ENCODE measurements at regions not wholly inside any gene's neighbourhood (a gene's known extent, or its start where the extent isn't known, plus 50 kb on each side); places are given as distances from the start of the nearest gene placed in this dataset.

DNA sequence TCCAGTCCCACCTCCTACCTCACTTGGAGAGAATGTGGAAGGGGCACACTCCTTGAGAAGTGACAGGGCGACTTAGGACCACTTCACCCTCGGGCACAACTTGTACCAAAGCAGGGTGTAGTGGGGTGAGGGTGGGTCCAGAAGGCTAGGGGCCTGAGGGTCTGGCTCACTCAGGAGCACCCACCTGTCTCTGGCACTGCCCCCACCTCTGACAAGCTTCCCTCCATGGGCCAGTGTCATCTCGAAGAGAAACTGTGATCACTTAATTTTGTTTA is 76.9 kb upstream of the OLFM1 start:
- TF ChIP-seq, protein P1, sequence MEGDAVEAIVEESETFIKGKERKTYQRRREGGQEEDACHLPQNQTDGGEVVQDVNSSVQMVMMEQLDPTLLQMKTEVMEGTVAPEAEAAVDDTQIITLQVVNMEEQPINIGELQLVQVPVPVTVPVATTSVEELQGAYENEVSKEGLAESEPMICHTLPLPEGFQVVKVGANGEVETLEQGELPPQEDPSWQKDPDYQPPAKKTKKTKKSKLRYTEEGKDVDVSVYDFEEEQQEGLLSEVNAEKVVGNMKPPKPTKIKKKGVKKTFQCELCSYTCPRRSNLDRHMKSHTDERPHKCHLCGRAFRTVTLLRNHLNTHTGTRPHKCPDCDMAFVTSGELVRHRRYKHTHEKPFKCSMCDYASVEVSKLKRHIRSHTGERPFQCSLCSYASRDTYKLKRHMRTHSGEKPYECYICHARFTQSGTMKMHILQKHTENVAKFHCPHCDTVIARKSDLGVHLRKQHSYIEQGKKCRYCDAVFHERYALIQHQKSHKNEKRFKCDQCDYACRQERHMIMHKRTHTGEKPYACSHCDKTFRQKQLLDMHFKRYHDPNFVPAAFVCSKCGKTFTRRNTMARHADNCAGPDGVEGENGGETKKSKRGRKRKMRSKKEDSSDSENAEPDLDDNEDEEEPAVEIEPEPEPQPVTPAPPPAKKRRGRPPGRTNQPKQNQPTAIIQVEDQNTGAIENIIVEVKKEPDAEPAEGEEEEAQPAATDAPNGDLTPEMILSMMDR (IDR thresholded peaks at IDR 0.05; ENCODE audit: unreplicated experiment): no peak
- no peak for DNase-seq (ENCODE audit: low spot score)
- Mint-ChIP-seq H3K4me1 (ENCODE audit: unreplicated experiment) (peaks cover 2% of the 10 kb centered on the region), H3K27ac (ENCODE audit: unreplicated experiment) (no peak overlapping the region), H3K27me3 (ENCODE audit: unreplicated experiment) (peaks cover 7% of the 10 kb centered on the region), H3K4me3 (ENCODE audit: unreplicated experiment) (no peak overlapping the region), H3K36me3 (ENCODE audit: low read depth, unreplicated experiment) (no peaks in the 10 kb centered on the region), H3K9me3 (ENCODE audit: unreplicated experiment) (no peaks in the 10 kb centered on the region)

DNA sequence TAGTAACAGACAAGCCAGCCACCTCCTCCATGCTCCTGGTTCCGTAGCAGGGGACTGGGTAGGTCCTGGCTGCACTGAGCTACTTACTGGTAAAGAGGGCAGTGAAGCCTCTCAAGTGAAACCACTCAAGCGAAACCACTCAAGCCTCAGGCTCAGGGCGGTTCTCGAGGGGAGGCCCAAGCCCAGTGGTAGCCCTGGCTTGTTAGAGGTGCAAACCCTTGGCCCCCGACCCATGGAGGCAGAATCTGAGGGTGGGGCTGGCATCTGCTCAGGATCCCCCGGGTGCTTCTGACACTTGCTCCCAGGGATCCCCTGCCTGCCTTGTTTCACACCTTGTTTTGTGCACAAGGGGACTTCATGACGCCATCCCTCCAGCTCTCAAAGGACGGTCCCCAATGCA is 76.5 kb upstream of the OLFM1 start:
- Mint-ChIP-seq H3K27me3 (ENCODE audit: unreplicated experiment) (peaks cover 7% of the 10 kb centered on the region), H3K36me3 (ENCODE audit: low read depth, unreplicated experiment) (no peaks in the 10 kb centered on the region), H3K27ac (ENCODE audit: unreplicated experiment) (no peak overlapping the region), H3K9me3 (ENCODE audit: unreplicated experiment) (no peaks in the 10 kb centered on the region), H3K4me3 (ENCODE audit: unreplicated experiment) (no peak overlapping the region), H3K4me1 (ENCODE audit: unreplicated experiment) (peaks cover 2% of the 10 kb centered on the region)
- TF ChIP-seq, protein P1 (IDR thresholded peaks at IDR 0.05; ENCODE audit: unreplicated experiment): no peak
- DNase-seq (ENCODE audit: low spot score): no peak

DNA sequence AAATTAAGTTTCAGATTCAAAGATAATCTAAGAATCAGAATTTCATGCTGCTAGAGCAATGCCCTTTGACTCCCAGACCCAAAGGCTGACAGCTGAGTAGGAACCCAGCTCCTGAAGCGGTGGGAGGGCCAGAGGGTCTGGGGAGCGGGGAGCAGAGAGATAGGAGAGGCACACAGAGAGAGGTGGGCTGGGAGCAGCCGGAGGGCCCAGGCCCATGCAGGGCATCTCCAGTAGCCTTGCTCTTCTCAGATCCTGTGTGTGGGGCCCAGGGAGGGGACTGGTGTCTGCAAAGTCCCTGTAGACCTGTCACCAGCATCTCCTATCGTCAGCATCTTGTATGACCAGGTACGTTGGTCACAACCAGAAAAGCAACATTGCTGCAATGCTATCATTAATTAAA is 75.3 kb upstream of the OLFM1 start:
- H3K4me3 Mint-ChIP-seq (ENCODE audit: unreplicated experiment): no peak overlapping the region
- no peaks in the 10 kb centered on the region for H3K9me3 Mint-ChIP-seq (ENCODE audit: unreplicated experiment)
- H3K4me1 Mint-ChIP-seq (ENCODE audit: unreplicated experiment): peaks cover 2% of the 10 kb centered on the region
- H3K36me3 Mint-ChIP-seq (ENCODE audit: low read depth, unreplicated experiment): no peaks in the 10 kb centered on the region
- peaks cover 7% of the 10 kb centered on the region for H3K27me3 Mint-ChIP-seq (ENCODE audit: unreplicated experiment)
- no peak for DNase-seq (ENCODE audit: low spot score)
- TF ChIP-seq, protein P1 (IDR thresholded peaks at IDR 0.05; ENCODE audit: unreplicated experiment): no peak
- H3K27ac Mint-ChIP-seq (ENCODE audit: unreplicated experiment): no peak overlapping the region

DNA sequence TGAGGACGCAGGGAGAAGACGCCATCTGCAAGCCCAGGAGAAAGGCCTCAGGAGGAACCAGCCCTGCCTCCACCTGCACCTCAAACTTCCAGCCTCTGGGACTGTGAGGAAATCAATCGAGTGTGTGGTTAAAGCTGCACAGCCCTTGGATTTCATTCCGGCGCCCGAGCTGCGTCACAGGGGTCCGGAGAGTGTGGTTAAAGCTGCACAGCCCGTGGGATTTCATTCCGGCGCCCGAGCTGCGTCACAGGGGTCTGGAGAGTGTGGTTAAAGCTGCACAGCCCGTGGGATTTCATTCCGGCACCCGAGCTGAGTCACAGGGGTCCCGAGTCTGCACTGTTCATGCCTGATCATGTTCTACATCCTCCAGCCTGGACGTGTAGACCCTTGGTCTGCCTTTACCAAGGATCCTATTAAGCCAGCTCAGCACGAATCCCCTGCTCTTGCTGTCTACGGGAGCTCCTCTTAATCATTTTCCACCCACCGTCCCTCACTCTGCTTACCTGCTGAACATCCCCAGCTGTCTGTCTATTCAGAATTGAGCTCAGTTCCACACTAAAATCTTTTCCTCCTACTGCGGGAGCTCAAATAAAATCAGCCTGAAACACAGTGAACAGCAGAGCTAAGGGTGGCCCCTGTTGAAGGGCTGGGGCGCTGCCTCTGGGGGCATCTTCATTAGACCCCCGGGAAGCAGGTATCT is 73.0 kb upstream of the OLFM1 start:
- no peaks in the 10 kb centered on the region for H3K36me3 Mint-ChIP-seq (ENCODE audit: low read depth, unreplicated experiment)
- peaks cover 8% of the 10 kb centered on the region for H3K27me3 Mint-ChIP-seq (ENCODE audit: unreplicated experiment)
- TF ChIP-seq, protein P1 (IDR thresholded peaks at IDR 0.05; ENCODE audit: unreplicated experiment): no peak
- H3K4me1 Mint-ChIP-seq (ENCODE audit: unreplicated experiment): peaks cover 2% of the 10 kb centered on the region
- H3K9me3 Mint-ChIP-seq (ENCODE audit: unreplicated experiment): no peaks in the 10 kb centered on the region
- no peak overlapping the region for H3K4me3 Mint-ChIP-seq (ENCODE audit: unreplicated experiment)
- no peak overlapping the region for H3K27ac Mint-ChIP-seq (ENCODE audit: unreplicated experiment)
- no peak for DNase-seq (ENCODE audit: low spot score)

DNA sequence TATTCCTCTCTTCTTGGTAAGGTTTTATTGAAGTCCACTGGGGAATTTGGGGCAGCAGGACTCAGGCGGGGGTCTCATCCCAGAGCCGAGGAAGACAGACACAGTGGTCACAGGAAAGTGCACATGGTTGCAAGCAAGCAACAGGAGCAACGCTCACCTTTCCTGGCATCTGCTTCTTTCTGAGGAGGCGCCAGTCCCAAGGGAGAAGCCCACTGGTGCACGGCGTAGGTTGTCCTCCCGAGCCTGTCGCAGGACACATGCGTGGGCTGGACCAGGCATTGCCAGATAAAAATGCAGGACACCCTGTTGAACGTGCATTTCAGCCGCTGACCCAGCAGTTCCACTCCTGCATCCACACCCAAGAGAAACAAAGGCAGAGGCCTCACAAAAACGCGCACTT is 72.4 kb upstream of the OLFM1 start:
- peaks cover 2% of the 10 kb centered on the region for H3K4me1 Mint-ChIP-seq (ENCODE audit: unreplicated experiment)
- DNase-seq (ENCODE audit: low spot score): no peak

More for the DNA sequence above, 72.4 kb upstream of the OLFM1 start:
- no peak overlapping the region for H3K4me3 Mint-ChIP-seq (ENCODE audit: unreplicated experiment)
- no peak overlapping the region for H3K27ac Mint-ChIP-seq (ENCODE audit: unreplicated experiment)
- no peaks in the 10 kb centered on the region for H3K36me3 Mint-ChIP-seq (ENCODE audit: low read depth, unreplicated experiment)
- no peaks in the 10 kb centered on the region for H3K9me3 Mint-ChIP-seq (ENCODE audit: unreplicated experiment)
- peaks cover 8% of the 10 kb centered on the region for H3K27me3 Mint-ChIP-seq (ENCODE audit: unreplicated experiment)
- TF ChIP-seq, protein P1 (IDR thresholded peaks at IDR 0.05; ENCODE audit: unreplicated experiment): no peak

Data from endothelial cell (in vitro differentiated cells).